Breast epithelium (tissue), 4 donors: ENCODE measurements at regions not wholly inside any gene's neighbourhood (a gene's known extent, or its start where the extent isn't known, plus 50 kb on each side); places are given as distances from the start of the nearest gene placed in this dataset.

Experiments used
- DNase-seq, 2 donors: peaks; one replicate each; pipeline ENCODE4 v3.0.0-alpha.2; 2019; ENCODE audit warnings: low spot score in 2 of 2
- H3K27ac ChIP-seq, 2 donors: fragments of 200-600 bp; sonication (generic) in 1 of 2; one replicate each; pipeline ENCODE4 v1.5.1; 2016 to 2019; ENCODE audit warnings: mild to moderate bottlenecking in 1 of 2
- H3K27me3 ChIP-seq, 2 donors: fragments of 200-600 bp; sonication (generic) in 1 of 2; one replicate each; pipeline versions ENCODE4 v1.5.1 to v1.6.0; 2017 to 2019; ENCODE audit warnings: control low read depth in 1 of 2, mild to moderate bottlenecking in 1 of 2
- H3K36me3 ChIP-seq: fragments of 200-600 bp; one replicate; pipeline ENCODE4 v1.5.1; 2019
- H3K4me1 ChIP-seq, 2 donors: fragments of 200-600 bp; sonication (generic); one replicate each; pipeline ENCODE4 v1.5.1; 2016 to 2019; ENCODE audit warnings: control low read depth in 1 of 2
- H3K4me3 ChIP-seq, 3 donors: fragments of 200-600 bp; sonication (generic); 1 replicate in 2 of 3; 2 replicates in 1 of 3; pipeline ENCODE4 v1.5.1; 2016 to 2019; ENCODE audit warnings: mild to moderate bottlenecking in 3 of 3, moderate library complexity in 2 of 3
- H3K9me3 ChIP-seq, 2 donors: fragments of 200-600 bp; sonication (generic) in 1 of 2; one replicate each; pipeline ENCODE4 v1.5.1; 2016 to 2019; ENCODE audit warnings: control low read depth in 1 of 2
- POLR2A ChIP-seq: fragments of 450-650 bp; IDR thresholded peaks from one replicate; pipeline ENCODE4 v1.6.1; 2016; ENCODE audit warnings: antibody characterized with exemption, mild to moderate bottlenecking, moderate library complexity
- POLR2AphosphoS5 ChIP-seq, 3 donors: sonication (generic); formaldehyde crosslinking; IDR thresholded peaks; one replicate each; pipeline ENCODE4 v1.6.1; 2017; ENCODE audit warnings: antibody characterized with exemption in 3 of 3
- intact Hi-C: fragments of 100-400 bp; cut with DNase I; formaldehyde crosslinking; loops from one replicate; pipeline ENCODE4 v1.15.1; 2023; ENCODE audit warnings: low total_unique reads
- TF ChIP-seq, protein P1 (sequence below), 3 donors: fragments of 450-650 bp; IDR thresholded peaks; one replicate each; pipeline ENCODE4 v1.5.1; 2016 to 2017; ENCODE audit warnings: antibody characterized with exemption in 3 of 3, mild to moderate bottlenecking in 3 of 3, moderate library complexity in 3 of 3

DNA sequence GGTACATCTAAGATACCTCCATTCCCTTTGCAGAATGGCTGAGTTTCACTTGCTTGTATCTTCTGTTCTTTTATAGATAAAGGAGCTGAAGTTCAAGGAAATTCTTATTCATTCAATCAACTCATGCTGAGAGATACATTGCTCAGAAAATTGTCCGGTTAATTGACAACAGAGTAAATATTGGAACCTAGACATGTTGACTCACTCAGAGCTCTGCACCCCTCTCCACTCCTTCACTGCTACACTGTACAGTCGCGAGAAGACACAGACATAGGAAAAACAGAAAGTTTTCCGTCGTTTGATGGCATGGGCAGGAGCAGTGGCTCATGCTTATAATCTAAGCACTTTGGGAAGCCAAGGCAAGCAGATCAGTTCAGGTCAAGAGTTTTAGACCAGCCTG lies 690.5 kb upstream of the SOX9 start:
- H3K27me3 ChIP-seq = no peaks in the 10 kb centered on the region
- DNase-seq = no peak
- TF ChIP-seq, protein P1, sequence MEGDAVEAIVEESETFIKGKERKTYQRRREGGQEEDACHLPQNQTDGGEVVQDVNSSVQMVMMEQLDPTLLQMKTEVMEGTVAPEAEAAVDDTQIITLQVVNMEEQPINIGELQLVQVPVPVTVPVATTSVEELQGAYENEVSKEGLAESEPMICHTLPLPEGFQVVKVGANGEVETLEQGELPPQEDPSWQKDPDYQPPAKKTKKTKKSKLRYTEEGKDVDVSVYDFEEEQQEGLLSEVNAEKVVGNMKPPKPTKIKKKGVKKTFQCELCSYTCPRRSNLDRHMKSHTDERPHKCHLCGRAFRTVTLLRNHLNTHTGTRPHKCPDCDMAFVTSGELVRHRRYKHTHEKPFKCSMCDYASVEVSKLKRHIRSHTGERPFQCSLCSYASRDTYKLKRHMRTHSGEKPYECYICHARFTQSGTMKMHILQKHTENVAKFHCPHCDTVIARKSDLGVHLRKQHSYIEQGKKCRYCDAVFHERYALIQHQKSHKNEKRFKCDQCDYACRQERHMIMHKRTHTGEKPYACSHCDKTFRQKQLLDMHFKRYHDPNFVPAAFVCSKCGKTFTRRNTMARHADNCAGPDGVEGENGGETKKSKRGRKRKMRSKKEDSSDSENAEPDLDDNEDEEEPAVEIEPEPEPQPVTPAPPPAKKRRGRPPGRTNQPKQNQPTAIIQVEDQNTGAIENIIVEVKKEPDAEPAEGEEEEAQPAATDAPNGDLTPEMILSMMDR (IDR thresholded peaks at IDR 0.05) = no peak
- TF ChIP-seq POLR2A = no peak
- no peak for TF ChIP-seq POLR2AphosphoS5 (IDR thresholded peaks at IDR 0.05)
- H3K4me1 ChIP-seq = no peaks in the 10 kb centered on the region
- intact Hi-C loops = no loop called here
- no peak overlapping the region for H3K4me3 ChIP-seq
- H3K27ac ChIP-seq = no peak overlapping the region
- no peaks in the 10 kb centered on the region for H3K36me3 ChIP-seq
- no peaks in the 10 kb centered on the region for H3K9me3 ChIP-seq

- H3K36me3 ChIP-seq = no peaks in the 10 kb centered on the region
- intact Hi-C loops = no loop called here
- no peaks in the 10 kb centered on the region for H3K27me3 ChIP-seq
- no peak overlapping the region for H3K27ac ChIP-seq
- DNase-seq = no peak
- TF ChIP-seq POLR2A (no peak), POLR2AphosphoS5 (IDR thresholded peaks at IDR 0.05) (no peak)
- TF ChIP-seq, protein P1 (IDR thresholded peaks at IDR 0.05) = no peak
- H3K9me3 ChIP-seq = no peaks in the 10 kb centered on the region
- H3K4me1 ChIP-seq = no peaks in the 10 kb centered on the region
- H3K4me3 ChIP-seq = no peak overlapping the region
Measured at GRCh38 chr17:71431146-71431545, 689.7 kb upstream of the SOX9 start.

- intact Hi-C loops = no loop called here
- no peak overlapping the region for H3K27ac ChIP-seq
- H3K27me3 ChIP-seq = no peaks in the 10 kb centered on the region
- no peak overlapping the region for H3K4me3 ChIP-seq
- no peak for DNase-seq
- H3K9me3 ChIP-seq = no peaks in the 10 kb centered on the region
- no peaks in the 10 kb centered on the region for H3K4me1 ChIP-seq
- no peak for TF ChIP-seq POLR2AphosphoS5 (IDR thresholded peaks at IDR 0.05)
- TF ChIP-seq, protein P1 (IDR thresholded peaks at IDR 0.05) = no peak
- no peak for TF ChIP-seq POLR2A
- no peaks in the 10 kb centered on the region for H3K36me3 ChIP-seq
Measured at GRCh38 chr17:71432378-71433315, 688.2 kb upstream of the SOX9 start.

GRCh38 chr17:71434716-71435115 lies 686.1 kb upstream of the SOX9 start:
- Histone ChIP-seq H3K36me3 (no peaks in the 10 kb centered on the region), H3K4me1 (no peaks in the 10 kb centered on the region), H3K4me3 (no peak overlapping the region), H3K9me3 (no peaks in the 10 kb centered on the region), H3K27ac (no peak overlapping the region), H3K27me3 (no peaks in the 10 kb centered on the region)
- TF ChIP-seq, protein P1 (IDR thresholded peaks at IDR 0.05) = no peak
- TF ChIP-seq POLR2A (no peak), POLR2AphosphoS5 (IDR thresholded peaks at IDR 0.05) (no peak)
- DNase-seq = no peak
- intact Hi-C loops = no loop called here

- no peaks in the 10 kb centered on the region for H3K9me3 ChIP-seq
Measured at GRCh38 chr17:71436479-71436878, 684.3 kb upstream of the SOX9 start.

More at GRCh38 chr17:71436479-71436878, 684.3 kb upstream of the SOX9 start:
- no peaks in the 10 kb centered on the region for H3K36me3 ChIP-seq
- no peak overlapping the region for H3K27ac ChIP-seq
- TF ChIP-seq POLR2A (no peak), POLR2AphosphoS5 (IDR thresholded peaks at IDR 0.05) (no peak)
- TF ChIP-seq, protein P1 (IDR thresholded peaks at IDR 0.05) = no peak
- intact Hi-C loops = no loop called here
- no peak overlapping the region for H3K4me3 ChIP-seq
- DNase-seq = no peak
- H3K4me1 ChIP-seq = no peaks in the 10 kb centered on the region
- no peaks in the 10 kb centered on the region for H3K27me3 ChIP-seq
